ENCODE measurements at regions not wholly inside any gene's neighbourhood (a gene's known extent, or its start where the extent isn't known, plus 50 kb on each side); places are given as distances from the start of the nearest gene placed in this dataset.
"Not testable (repeated sequence)": the region's sequence is repeated elsewhere in the genome, so short reads cannot be mapped to it uniquely, and the experiment has no call there.

DNA sequence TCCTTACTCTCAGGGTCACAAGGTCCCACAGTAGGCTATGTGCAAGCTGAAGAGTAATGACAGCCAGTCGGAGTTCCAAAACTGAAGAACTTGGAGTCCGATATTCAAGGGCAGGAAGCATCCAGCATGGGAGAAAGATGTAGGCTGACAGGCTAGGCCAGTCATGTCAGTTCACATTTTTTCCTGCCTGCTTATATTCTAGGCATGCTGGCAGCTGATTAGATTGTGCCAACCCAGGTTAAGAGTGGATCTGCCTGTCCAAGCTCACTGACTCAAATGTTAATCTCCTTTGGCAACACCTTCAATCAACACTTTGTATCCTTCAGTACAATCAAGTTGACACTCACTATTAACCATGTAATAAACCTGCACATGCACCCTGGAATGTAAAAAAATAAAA, 960.9 kb upstream of the HS3ST1 start:
- Histone ChIP-seq H3K4me3 (no peak overlapping the region), H3K27ac (no peak overlapping the region)
- DNase-seq (ENCODE audit: low spot score): no peak
- TF ChIP-seq, protein P1, sequence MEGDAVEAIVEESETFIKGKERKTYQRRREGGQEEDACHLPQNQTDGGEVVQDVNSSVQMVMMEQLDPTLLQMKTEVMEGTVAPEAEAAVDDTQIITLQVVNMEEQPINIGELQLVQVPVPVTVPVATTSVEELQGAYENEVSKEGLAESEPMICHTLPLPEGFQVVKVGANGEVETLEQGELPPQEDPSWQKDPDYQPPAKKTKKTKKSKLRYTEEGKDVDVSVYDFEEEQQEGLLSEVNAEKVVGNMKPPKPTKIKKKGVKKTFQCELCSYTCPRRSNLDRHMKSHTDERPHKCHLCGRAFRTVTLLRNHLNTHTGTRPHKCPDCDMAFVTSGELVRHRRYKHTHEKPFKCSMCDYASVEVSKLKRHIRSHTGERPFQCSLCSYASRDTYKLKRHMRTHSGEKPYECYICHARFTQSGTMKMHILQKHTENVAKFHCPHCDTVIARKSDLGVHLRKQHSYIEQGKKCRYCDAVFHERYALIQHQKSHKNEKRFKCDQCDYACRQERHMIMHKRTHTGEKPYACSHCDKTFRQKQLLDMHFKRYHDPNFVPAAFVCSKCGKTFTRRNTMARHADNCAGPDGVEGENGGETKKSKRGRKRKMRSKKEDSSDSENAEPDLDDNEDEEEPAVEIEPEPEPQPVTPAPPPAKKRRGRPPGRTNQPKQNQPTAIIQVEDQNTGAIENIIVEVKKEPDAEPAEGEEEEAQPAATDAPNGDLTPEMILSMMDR (IDR thresholded peaks at IDR 0.05): no peak

DNA sequence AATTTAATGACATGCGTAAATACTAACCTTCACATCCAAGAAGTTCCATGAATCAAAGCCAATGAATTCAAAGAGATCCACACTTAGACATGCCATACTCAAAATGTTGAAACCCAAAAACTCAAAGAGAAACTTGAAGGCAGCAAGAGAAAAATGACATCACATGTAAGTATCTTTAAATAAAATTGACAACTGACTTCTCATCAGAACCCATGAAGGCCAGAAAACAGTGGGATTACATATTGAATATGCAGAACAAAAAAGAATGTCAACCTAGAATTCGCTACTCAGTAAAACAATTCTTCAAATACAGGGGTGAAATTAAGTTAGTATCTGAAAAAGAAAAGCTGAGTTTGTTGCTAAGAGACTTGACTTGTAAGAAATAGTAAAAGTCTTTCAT, 953.9 kb upstream of the HS3ST1 start:
- TF ChIP-seq, protein P1 (IDR thresholded peaks at IDR 0.05): no peak
- no peak overlapping the region for H3K4me3 ChIP-seq
- DNase-seq (ENCODE audit: low spot score): no peak
- H3K27ac ChIP-seq: no peak overlapping the region

DNA sequence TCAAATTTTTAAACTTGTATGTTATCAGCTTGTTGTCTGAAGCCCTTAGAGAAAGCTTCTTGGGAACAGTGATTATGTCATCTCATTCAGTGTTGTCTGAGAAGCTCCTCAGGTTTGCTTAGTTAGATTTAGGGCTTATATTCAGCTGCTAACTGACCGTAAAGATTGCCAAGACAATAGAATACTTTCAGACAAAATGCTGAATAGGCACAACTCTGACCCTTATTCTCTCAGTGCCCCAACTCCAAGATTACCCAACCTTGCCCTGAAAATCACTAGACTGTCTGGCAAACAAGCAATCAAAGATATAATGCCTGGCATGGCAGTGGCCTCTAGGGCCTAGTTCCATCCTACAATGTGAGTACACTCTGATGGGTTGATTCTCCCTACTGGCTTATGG, 950.5 kb upstream of the HS3ST1 start:
- no peak overlapping the region for H3K4me3 ChIP-seq
- DNase-seq (ENCODE audit: low spot score): no peak
- no peak overlapping the region for H3K27ac ChIP-seq
- TF ChIP-seq, protein P1 (IDR thresholded peaks at IDR 0.05): no peak

DNA sequence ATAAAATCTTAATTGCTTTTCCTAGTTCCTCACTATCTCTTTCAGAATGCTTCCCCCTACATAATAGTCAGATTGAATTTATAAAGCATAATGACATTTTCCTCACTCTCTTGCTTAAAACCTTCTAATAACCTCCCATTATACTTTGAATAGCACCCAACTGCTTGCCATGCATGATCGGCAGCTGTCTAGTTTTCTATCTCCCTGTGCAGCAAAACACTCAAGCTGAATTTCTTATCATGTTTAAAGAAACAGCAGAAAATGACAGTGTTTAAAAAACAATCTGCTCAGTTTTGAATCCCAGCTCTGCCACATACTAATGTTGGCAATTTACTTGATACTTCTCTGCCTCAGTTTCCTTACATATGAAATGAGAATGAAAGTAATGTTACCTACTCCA, 947.1 kb upstream of the HS3ST1 start:
- TF ChIP-seq, protein P1 (IDR thresholded peaks at IDR 0.05): no peak
- DNase-seq (ENCODE audit: low spot score): no peak
- H3K4me3 ChIP-seq: no peak overlapping the region
- no peak overlapping the region for H3K27ac ChIP-seq

DNA sequence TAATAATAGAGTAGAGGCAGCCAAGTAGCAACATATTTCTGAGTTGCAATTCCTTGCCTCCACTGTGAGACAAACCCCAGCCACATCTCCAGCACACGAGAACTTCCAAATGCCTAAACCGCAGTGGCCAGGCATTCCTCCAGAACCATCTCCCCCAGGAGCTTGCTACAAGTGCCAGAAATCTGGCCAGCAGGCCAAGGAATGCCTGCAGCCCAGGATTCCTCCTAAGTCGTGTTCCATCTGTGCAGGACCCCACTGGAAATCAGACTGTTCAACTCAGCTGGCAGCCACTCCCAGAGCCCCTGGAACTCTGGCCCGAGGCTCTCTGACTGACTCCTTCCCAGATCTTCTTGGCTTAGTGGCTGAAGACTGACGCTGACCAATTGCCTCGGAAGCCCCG, 937.2 kb upstream of the HS3ST1 start:
- not testable (repeated sequence) for DNase-seq (ENCODE audit: low spot score); H3K27ac ChIP-seq; H3K4me3 ChIP-seq

DNA sequence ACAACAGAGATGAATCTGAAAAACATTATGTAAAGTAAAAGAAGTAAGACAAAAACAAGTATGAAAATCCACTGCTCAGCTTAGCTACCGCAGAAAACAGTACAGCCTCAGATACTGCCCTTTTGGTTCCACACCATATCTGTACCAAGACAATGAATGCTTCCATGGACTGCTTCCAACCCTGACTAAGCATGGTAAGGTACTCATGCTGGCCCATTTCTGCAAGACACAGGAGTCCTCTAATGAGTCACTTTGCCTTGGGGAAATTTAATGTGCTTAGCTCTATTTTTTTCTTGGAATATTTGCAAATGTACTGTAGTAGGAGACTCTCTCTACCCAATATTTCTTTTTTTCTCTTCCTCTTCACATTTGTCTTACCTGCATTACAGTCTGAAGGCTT, 931.7 kb upstream of the HS3ST1 start:
- TF ChIP-seq, protein P1 (IDR thresholded peaks at IDR 0.05): no peak
- Histone ChIP-seq H3K27ac (no peak overlapping the region), H3K4me3 (no peak overlapping the region)
- no peak for DNase-seq (ENCODE audit: low spot score)

DNA sequence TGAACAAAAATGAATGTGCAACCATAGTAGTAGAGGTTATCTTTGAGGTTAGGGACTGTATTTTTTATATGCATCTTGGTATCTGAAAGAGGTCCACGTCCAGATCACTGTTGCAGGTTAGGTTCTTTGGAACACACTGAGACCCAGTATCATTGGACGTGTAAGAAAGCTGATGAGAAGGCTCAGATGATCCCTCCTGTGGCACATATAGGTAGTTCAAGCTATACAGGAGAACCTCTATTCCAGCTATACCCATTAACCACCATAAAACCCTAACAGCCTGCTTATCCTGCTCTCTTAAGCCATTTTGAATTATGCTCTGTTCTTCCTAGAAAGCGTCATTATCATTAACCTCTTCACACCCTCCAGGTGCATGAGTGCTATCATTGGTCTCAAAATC, 930.7 kb upstream of the HS3ST1 start:
- TF ChIP-seq, protein P1 (IDR thresholded peaks at IDR 0.05): no peak
- Histone ChIP-seq H3K27ac (no peak overlapping the region), H3K4me3 (no peak overlapping the region)
- no peak for DNase-seq (ENCODE audit: low spot score)

DNA sequence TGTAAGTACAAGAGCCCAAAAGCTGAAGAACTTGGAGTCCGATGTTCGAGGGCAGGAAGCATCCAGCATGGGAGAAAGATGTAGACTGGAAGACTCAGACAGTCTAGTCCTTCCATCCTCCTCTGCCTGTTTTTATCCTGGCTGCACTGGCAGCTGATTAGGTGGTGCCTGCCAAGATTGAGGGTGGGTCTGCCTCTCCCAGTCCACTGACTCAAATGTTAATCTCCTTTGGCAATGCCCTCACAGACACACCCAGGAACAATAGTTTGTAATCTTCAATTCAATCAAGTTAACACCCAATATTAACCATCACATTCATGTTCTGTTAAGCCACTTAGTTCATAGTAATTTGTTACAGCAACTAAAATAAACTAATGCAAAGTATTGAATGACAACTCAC, 904.4 kb upstream of the HS3ST1 start:
- H3K27ac ChIP-seq; DNase-seq (ENCODE audit: low spot score); H3K4me3 ChIP-seq: not testable (repeated sequence)
